ENCODE measurements at regions not wholly inside any gene's neighbourhood (a gene's known extent, or its start where the extent isn't known, plus 50 kb on each side); places are given as distances from the start of the nearest gene placed in this dataset.

- peak in 1 of 5 donors; percentile 33 for DNase-seq
- no peak for TF ChIP-seq CTCF (IDR thresholded peaks at IDR 0.05; ENCODE audit: borderline replicate concordance, extremely low read depth, insufficient read depth)
- Histone ChIP-seq H3K9me3 (ENCODE audit: control insufficient read depth in 2 of 3, insufficient read depth in 1 of 3, low read length in 3 of 3) (no peaks in the 10 kb centered on the region), H3K4me1 (ENCODE audit: control insufficient read depth in 2 of 3, insufficient read depth in 2 of 3, low read depth in 1 of 3, low read length in 3 of 3) (no peaks in the 10 kb centered on the region), H3K36me3 (ENCODE audit: control insufficient read depth in 2 of 3, insufficient read depth in 3 of 3, low read length in 3 of 3) (no peaks in the 10 kb centered on the region), H3K27ac (ENCODE audit: low read depth in 2 of 2, low read length in 2 of 2) (no peak overlapping the region), H3K4me3 (ENCODE audit: low read length in 3 of 3) (no peak overlapping the region), H3K9ac (ENCODE audit: low read length in 3 of 3) (no peak overlapping the region), H3K27me3 (ENCODE audit: control insufficient read depth, insufficient read depth, low read length) (no peaks in the 10 kb centered on the region)
- intact Hi-C loops (cut with DNase I), result no loop called here
- no peak for FAIRE-seq
Observed at GRCh38 chr20:57066126-57066900, 200.1 kb downstream of the BMP7 start.

GRCh38 chr20:57069442-57069841 lies 197.0 kb downstream of the BMP7 start:
- Histone ChIP-seq H3K9me3 (ENCODE audit: control insufficient read depth in 2 of 3, insufficient read depth in 1 of 3, low read length in 3 of 3) (no peaks in the 10 kb centered on the region), H3K27ac (ENCODE audit: low read depth in 2 of 2, low read length in 2 of 2) (no peak overlapping the region), H3K36me3 (ENCODE audit: control insufficient read depth in 2 of 3, insufficient read depth in 3 of 3, low read length in 3 of 3) (no peaks in the 10 kb centered on the region), H3K4me3 (ENCODE audit: low read length in 3 of 3) (no peak overlapping the region), H3K9ac (ENCODE audit: low read length in 3 of 3) (no peak overlapping the region), H3K27me3 (ENCODE audit: control insufficient read depth, insufficient read depth, low read length) (peaks cover 2% of the 10 kb centered on the region), H3K4me1 (ENCODE audit: control insufficient read depth in 2 of 3, insufficient read depth in 2 of 3, low read depth in 1 of 3, low read length in 3 of 3) (no peaks in the 10 kb centered on the region)
- DNase-seq (no peak), FAIRE-seq (no peak)
- TF ChIP-seq CTCF (IDR thresholded peaks at IDR 0.05; ENCODE audit: borderline replicate concordance, extremely low read depth, insufficient read depth), result no peak
- intact Hi-C loops (cut with DNase I), result no loop called here

GRCh38 chr20:57070296-57070695 lies 196.1 kb downstream of the BMP7 start:
- Histone ChIP-seq H3K27me3 (ENCODE audit: control insufficient read depth, insufficient read depth, low read length) (peaks cover 2% of the 10 kb centered on the region), H3K36me3 (ENCODE audit: control insufficient read depth in 2 of 3, insufficient read depth in 3 of 3, low read length in 3 of 3) (no peaks in the 10 kb centered on the region), H3K27ac (ENCODE audit: low read depth in 2 of 2, low read length in 2 of 2) (no peak overlapping the region), H3K4me3 (ENCODE audit: low read length in 3 of 3) (no peak overlapping the region), H3K9ac (ENCODE audit: low read length in 3 of 3) (no peak overlapping the region), H3K9me3 (ENCODE audit: control insufficient read depth in 2 of 3, insufficient read depth in 1 of 3, low read length in 3 of 3) (no peaks in the 10 kb centered on the region), H3K4me1 (ENCODE audit: control insufficient read depth in 2 of 3, insufficient read depth in 2 of 3, low read depth in 1 of 3, low read length in 3 of 3) (no peaks in the 10 kb centered on the region)
- TF ChIP-seq CTCF (IDR thresholded peaks at IDR 0.05; ENCODE audit: borderline replicate concordance, extremely low read depth, insufficient read depth), result no peak
- intact Hi-C loops (cut with DNase I), result no loop called here
- FAIRE-seq (no peak), DNase-seq (no peak)

Measured in kidney (tissue), 13 donors.